H9 (cell line): ENCODE measurements at regions not wholly inside any gene's neighbourhood (a gene's known extent, or its start where the extent isn't known, plus 50 kb on each side); places are given as distances from the start of the nearest gene placed in this dataset.

ENCODE experiments used
- DNase-seq: peaks from one replicate; pipeline ENCODE4 v3.0.0-alpha.2; 2017
- H2AFZ ChIP-seq: one replicate; pipeline ENCODE4 v1.6.1; 2013; ENCODE audit warnings: mild to moderate bottlenecking, low read length, control low read depth, moderate library complexity
- H2AK5ac ChIP-seq: 2 replicates; pipeline ENCODE4 v1.6.1; 2013; ENCODE audit warnings: low read length, control low read depth, mixed read lengths; ENCODE audit not compliant: insufficient read length
- H2BK120ac ChIP-seq: one replicate; pipeline ENCODE4 v1.6.1; 2013; ENCODE audit warnings: low read depth, mild to moderate bottlenecking, low read length, control low read depth, inconsistent platforms; ENCODE audit not compliant: poor library complexity, severe bottlenecking
- H2BK12ac ChIP-seq: 2 replicates; pipeline ENCODE4 v1.6.1; 2013; ENCODE audit warnings: low read length, control low read depth, mixed read lengths, low read depth; ENCODE audit not compliant: insufficient read length
- H2BK15ac ChIP-seq: 2 replicates; pipeline ENCODE4 v1.6.1; 2013; ENCODE audit warnings: low read depth, low read length, control low read depth
- H2BK20ac ChIP-seq: one replicate; pipeline ENCODE4 v1.6.1; 2013; ENCODE audit warnings: low read depth, mild to moderate bottlenecking, low read length, control low read depth, inconsistent platforms; ENCODE audit not compliant: poor library complexity, severe bottlenecking
- H2BK5ac ChIP-seq: 2 replicates; pipeline ENCODE4 v1.6.1; 2013; ENCODE audit warnings: low read length, control low read depth, mixed read lengths; ENCODE audit not compliant: insufficient read length
- H3K14ac ChIP-seq: 2 replicates; pipeline ENCODE4 v1.6.1; 2013; ENCODE audit warnings: low read length, control low read depth; ENCODE audit not compliant: insufficient read depth
- H3K18ac ChIP-seq: 2 replicates; pipeline ENCODE4 v1.6.1; 2013; ENCODE audit warnings: low read depth, mild to moderate bottlenecking, mixed read lengths, low read length, control low read depth; ENCODE audit not compliant: insufficient read length
- H3K23ac ChIP-seq: 2 replicates; pipeline ENCODE4 v1.6.1; 2013; ENCODE audit warnings: low read length, control low read depth, mixed read lengths, low read depth; ENCODE audit not compliant: insufficient read length
- H3K23me2 ChIP-seq: 2 replicates; pipeline ENCODE4 v1.6.1; 2013; ENCODE audit warnings: low read depth, mild to moderate bottlenecking, mixed read lengths, low read length, control low read depth; ENCODE audit not compliant: insufficient read length, poor library complexity, severe bottlenecking
- H3K27ac ChIP-seq: 2 replicates; pipeline ENCODE4 v1.5.1; 2013; ENCODE audit warnings: low read length, control low read depth, mixed read lengths, low read depth; ENCODE audit not compliant: insufficient read length
- H3K27me3 ChIP-seq: 2 replicates; pipeline ENCODE4 v1.6.1; 2013; ENCODE audit warnings: low read length, control low read depth, inconsistent platforms; ENCODE audit not compliant: insufficient read depth
- H3K4ac ChIP-seq: 2 replicates; pipeline ENCODE4 v1.6.1; 2013; ENCODE audit warnings: low read depth, mild to moderate bottlenecking, control low read depth, inconsistent platforms, low read length, moderate library complexity
- H3K4me1 ChIP-seq: 2 replicates; pipeline ENCODE4 v1.6.1; 2013; ENCODE audit warnings: low read length, control low read depth, inconsistent platforms; ENCODE audit not compliant: insufficient read depth
- H3K4me2 ChIP-seq: 2 replicates; pipeline ENCODE4 v1.6.1; 2013; ENCODE audit warnings: low read length, control low read depth, mixed read lengths; ENCODE audit not compliant: insufficient read length, insufficient read depth
- H3K56ac ChIP-seq: 2 replicates; pipeline ENCODE4 v1.6.1; 2013; ENCODE audit warnings: low read depth, mild to moderate bottlenecking, mixed read lengths, low read length, control low read depth; ENCODE audit not compliant: insufficient read length
- H3K79me1 ChIP-seq: 2 replicates; pipeline ENCODE4 v1.6.1; 2013; ENCODE audit warnings: low read depth, mild to moderate bottlenecking, moderate library complexity, low read length, control low read depth, inconsistent platforms; ENCODE audit not compliant: insufficient read depth, poor library complexity, severe bottlenecking
- H3K79me2 ChIP-seq: 2 replicates; pipeline ENCODE4 v1.6.1; 2013; ENCODE audit warnings: low read length, control low read depth, inconsistent platforms; ENCODE audit not compliant: insufficient read depth
- H3K9ac ChIP-seq: 2 replicates; pipeline ENCODE4 v1.6.1; 2013; ENCODE audit warnings: low read length, control low read depth, mixed read lengths; ENCODE audit not compliant: insufficient read length; ENCODE audit errors: extremely low read depth
- H3K9me3 ChIP-seq: one replicate; pipeline ENCODE4 v1.6.1; 2013; ENCODE audit warnings: low read depth, low read length, inconsistent platforms; ENCODE audit not compliant: control insufficient read depth
- H3T11ph ChIP-seq: one replicate; pipeline ENCODE4 v1.6.1; 2013; ENCODE audit warnings: mild to moderate bottlenecking, low read length, control low read depth, inconsistent platforms
- H4K20me1 ChIP-seq: one replicate; pipeline ENCODE4 v1.6.1; 2013; ENCODE audit not compliant: control insufficient read depth, insufficient read length, insufficient read depth
- H4K5ac ChIP-seq: 2 replicates; pipeline ENCODE4 v1.6.1; 2013; ENCODE audit warnings: low read depth, mild to moderate bottlenecking, mixed read lengths, low read length, control low read depth; ENCODE audit not compliant: insufficient read length
- H4K8ac ChIP-seq: replicated peaks from 2 replicates; pipeline ENCODE4 v1.6.1; 2013; ENCODE audit warnings: low read length, control low read depth, mixed read lengths, low read depth; ENCODE audit not compliant: insufficient read length
- H4K91ac ChIP-seq: 2 replicates; pipeline ENCODE4 v1.6.1; 2013; ENCODE audit warnings: low read depth, mild to moderate bottlenecking, moderate library complexity, mixed read lengths, low read length, control low read depth; ENCODE audit not compliant: insufficient read length
- H3K27ac Mint-ChIP-seq, 3 experiments: 2 replicates in 2 of 3; 3 replicates in 1 of 3; pipeline ENCODE4 v1.8.0; 2020 to 2021; ENCODE audit warnings: mixed read lengths in 3 of 3, mild to moderate bottlenecking in 1 of 3, moderate library complexity in 1 of 3
- H3K27me3 Mint-ChIP-seq: 2 replicates; pipeline ENCODE4 v1.8.0; 2021; ENCODE audit warnings: low read depth, mild to moderate bottlenecking, moderate library complexity, mixed read lengths
- H3K36me3 Mint-ChIP-seq, 3 experiments: 2 replicates in 2 of 3; 3 replicates in 1 of 3; pipeline ENCODE4 v1.8.0; 2020 to 2021; ENCODE audit warnings: low read depth in 3 of 3, mixed read lengths in 3 of 3; ENCODE audit not compliant: insufficient read depth in 1 of 3
- H3K4me1 Mint-ChIP-seq, 2 experiments: 2 replicates each; pipeline ENCODE4 v1.8.0; 2020; ENCODE audit warnings: mixed read lengths in 2 of 2
- H3K4me3 Mint-ChIP-seq, 2 experiments: 2 replicates in 1 of 2; 3 replicates in 1 of 2; pipeline ENCODE4 v1.8.0; 2020 to 2021; ENCODE audit warnings: mild to moderate bottlenecking in 2 of 2, mixed read lengths in 2 of 2, moderate library complexity in 1 of 2
- H3K9me3 Mint-ChIP-seq, 2 experiments: 2 replicates in 1 of 2; 3 replicates in 1 of 2; pipeline ENCODE4 v1.8.0; 2020; ENCODE audit warnings: mild to moderate bottlenecking in 2 of 2, mixed read lengths in 2 of 2, moderate library complexity in 1 of 2
- CTCF ChIP-seq: fragments of 200-600 bp; sonication (generic); conservative IDR thresholded peaks from 3 replicates; pipeline ENCODE4 v1.8.0; 2021; ENCODE audit warnings: antibody characterized with exemption, mild to moderate bottlenecking
- WGBS: extraction: QIAGEN DNeasy Blood & Tissue Kit; methylation state at CpG from one replicate; pipeline ENCODE4 v1.1.7; 2013; ENCODE audit warnings: missing lambda C conversion rate, low lambda C conversion rate, mixed read lengths; ENCODE audit not compliant: insufficient read length; ENCODE audit errors: extremely low coverage; 5-methylcytosine and 5-hydroxymethylcytosine counted together

- Histone ChIP-seq H4K5ac (no peak overlapping the region), H3K27me3 (no peaks in the 10 kb centered on the region), H2BK120ac (no peak overlapping the region), H3K23me2 (no peaks in the 10 kb centered on the region), H3K27ac (no peak overlapping the region), H3K4me1 (no peaks in the 10 kb centered on the region), H2BK20ac (no peak overlapping the region), H3K4ac (no peak overlapping the region), H3K14ac (no peak overlapping the region), H4K20me1 (no peaks in the 10 kb centered on the region), H2BK12ac (no peak overlapping the region), H3K79me2 (no peaks in the 10 kb centered on the region), H4K91ac (no peak overlapping the region), H2BK5ac (no peak overlapping the region), H3K23ac (no peak overlapping the region), H2AFZ (no peak overlapping the region), H3K4me2 (no peak overlapping the region), H3T11ph (no peak overlapping the region), H3K56ac (no peak overlapping the region), H2BK15ac (no peak overlapping the region), H3K18ac (no peak overlapping the region), H3K9ac (no peak overlapping the region), H4K8ac (no peak overlapping the region), H3K9me3 (no peaks in the 10 kb centered on the region), H2AK5ac (no peak overlapping the region), H3K79me1 (no peaks in the 10 kb centered on the region)
- H3K4me3 Mint-ChIP-seq = 0 out of 5 replicates have a peak overlapping the region, but pooled peaks of 1 of the 2 experiments have one; percentile 3
- H3K9me3 Mint-ChIP-seq = peaks cover 18 to 21% of the 10 kb centered on the region in 2 experiments
- no peak for DNase-seq
- H3K36me3 Mint-ChIP-seq = peaks cover 5 to 24% (median 12%) of the 10 kb centered on the region in 3 experiments
- no CpG with 5 or more reads among the region's 4 CpGs for WGBS
- H3K27ac Mint-ChIP-seq = peak overlapping the region in 2 of 3 experiments; percentile 43 to 99; a peak in 2 of 7 replicates
- H3K4me1 Mint-ChIP-seq = peaks cover 13 to 15% of the 10 kb centered on the region in 2 experiments
- no peak for TF ChIP-seq CTCF
- H3K27me3 Mint-ChIP-seq = no peaks in the 10 kb centered on the region
These were observed 158.9 kb upstream of the FAM20A start for GRCh38 chr17:68760141-68760475.
